GM18519 (cell line): ENCODE measurements at regions not wholly inside any gene's neighbourhood (a gene's known extent, or its start where the extent isn't known, plus 50 kb on each side); places are given as distances from the start of the nearest gene placed in this dataset.

Experiments
- ATAC-seq: cut with Tn5 transposase; IDR thresholded peaks from one replicate; pipeline ENCODE4 v1.9.1; 2021; ENCODE audit warnings: mild to moderate bottlenecking, moderate library complexity; ENCODE audit not compliant: unreplicated experiment, low FRiP score

GRCh38 chr21:32184485-32184884 lies 94.4 kb downstream of the MIS18A start:
- ATAC-seq, result no peak

DNA sequence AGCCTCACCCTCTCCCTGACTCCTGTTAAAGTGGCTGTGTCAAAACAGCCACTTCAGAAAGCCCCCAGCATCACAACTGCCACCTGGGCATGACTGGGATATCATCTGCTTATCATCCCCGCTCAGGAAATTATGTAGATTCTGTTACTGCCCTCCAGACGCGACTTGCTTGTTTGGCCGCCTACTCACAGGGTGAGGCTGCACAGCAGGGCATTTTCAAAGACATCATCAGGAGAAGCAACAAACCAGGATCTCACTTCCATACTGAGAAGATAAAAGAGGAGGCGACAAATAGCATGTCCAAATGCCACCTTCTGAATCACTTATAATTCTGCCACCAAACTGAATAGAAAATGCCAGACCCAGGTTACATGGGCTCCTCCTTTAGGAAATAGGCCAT lies 94.8 kb downstream of the MIS18A start:
- no peak for ATAC-seq

DNA sequence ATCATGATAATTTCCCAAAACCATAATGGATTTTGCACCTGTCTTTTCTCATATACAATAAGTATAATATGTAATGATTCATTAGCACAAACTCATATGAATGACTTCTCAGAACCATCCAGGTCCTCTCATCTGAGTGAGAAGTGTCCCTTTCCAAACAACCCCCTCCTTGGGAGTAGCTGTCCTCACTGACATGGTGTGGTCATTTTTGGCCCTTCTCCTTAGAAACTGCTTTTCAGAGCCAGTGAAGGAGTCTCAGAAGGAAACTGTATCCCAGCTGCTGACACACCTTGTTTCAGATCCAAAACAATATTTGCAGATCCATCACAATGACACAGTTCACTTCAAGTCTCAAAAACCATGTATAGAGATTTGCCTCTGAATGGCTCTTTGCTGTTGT lies 95.5 kb downstream of the MIS18A start:
- no peak for ATAC-seq

- no peak for ATAC-seq
These were observed 96.4 kb downstream of the MIS18A start for GRCh38 chr21:32182449-32182848.

- no peak for ATAC-seq
These were observed 97.4 kb downstream of the MIS18A start for GRCh38 chr21:32181457-32181856.

- no peak for ATAC-seq
These were observed 104.0 kb downstream of the MIS18A start for GRCh38 chr21:32174819-32175218.

DNA sequence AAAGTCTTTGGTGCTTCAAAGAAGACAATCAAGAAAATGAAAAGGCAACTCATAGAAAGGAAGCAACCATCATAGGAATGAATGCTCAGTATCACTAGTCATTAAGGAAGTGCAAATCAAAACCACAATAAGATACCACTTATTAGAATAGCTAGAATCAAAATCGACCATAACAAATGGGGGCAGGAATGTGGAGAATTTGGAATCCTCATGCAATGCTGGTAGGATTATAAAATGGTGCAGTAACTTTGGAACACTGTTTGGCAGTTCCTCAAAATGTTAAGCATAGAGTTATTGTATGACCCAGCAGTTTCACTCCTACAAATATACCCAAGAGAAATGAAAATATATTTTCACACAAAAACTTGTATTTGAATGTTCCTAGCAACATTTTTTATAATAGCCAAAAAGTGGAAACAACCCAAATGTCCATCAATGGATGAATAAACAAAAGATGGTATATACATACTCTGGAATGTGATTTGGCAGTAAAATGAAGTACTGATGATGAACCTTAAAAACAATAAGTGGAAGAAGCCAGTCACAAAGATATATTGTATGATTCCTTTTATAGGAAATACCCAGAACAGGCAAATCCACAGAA lies 105.6 kb downstream of the MIS18A start:
- ATAC-seq, result no peak

DNA sequence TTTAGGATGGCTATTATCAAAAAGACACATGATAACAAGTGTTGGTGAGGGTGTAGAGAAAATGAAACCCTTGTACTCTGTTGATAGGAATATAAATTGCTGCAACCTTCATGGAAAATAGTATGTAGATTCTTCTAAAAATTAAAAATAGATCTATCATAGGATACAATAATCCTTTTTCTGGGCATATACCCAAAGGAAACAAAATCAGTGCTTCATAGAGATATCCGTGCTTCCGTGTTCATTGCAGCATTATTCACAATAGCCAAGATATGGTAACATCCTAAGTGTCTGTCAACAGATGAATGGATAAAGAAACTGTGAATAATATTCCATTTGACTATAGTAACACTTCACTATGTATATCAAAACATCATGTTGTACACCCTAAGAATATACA lies 106.7 kb downstream of the MIS18A start:
- ATAC-seq, result no peak

DNA sequence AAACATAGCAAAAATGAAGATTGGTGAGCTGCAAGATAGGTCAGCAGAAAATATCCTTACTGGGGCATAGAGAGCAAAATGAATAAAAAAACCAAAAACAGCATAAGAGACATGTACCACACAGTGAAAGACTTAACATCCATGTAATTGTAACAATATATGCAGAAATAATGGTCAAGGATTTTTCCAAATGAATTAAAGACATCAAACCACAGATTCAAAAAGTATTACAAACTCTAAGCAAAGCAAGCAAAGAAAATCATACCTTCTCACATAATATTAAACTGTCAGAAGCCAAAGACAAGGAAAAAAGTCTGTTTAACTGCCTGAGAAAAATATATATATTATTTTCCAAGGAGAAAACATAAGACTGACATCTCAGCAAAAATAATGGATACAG lies 111.3 kb downstream of the MIS18A start:
- no peak for ATAC-seq

GRCh38 chr21:32163386-32163785 lies 115.5 kb downstream of the MIS18A start:
- no peak for ATAC-seq

- ATAC-seq, result no peak
These were observed 116.0 kb downstream of the MIS18A start for GRCh38 chr21:32162727-32163320.

- ATAC-seq, result no peak
These were observed 123.6 kb downstream of the MIS18A start for GRCh38 chr21:32155226-32155625.

GRCh38 chr21:32147041-32147440 lies 131.8 kb downstream of the MIS18A start:
- no peak for ATAC-seq

DNA sequence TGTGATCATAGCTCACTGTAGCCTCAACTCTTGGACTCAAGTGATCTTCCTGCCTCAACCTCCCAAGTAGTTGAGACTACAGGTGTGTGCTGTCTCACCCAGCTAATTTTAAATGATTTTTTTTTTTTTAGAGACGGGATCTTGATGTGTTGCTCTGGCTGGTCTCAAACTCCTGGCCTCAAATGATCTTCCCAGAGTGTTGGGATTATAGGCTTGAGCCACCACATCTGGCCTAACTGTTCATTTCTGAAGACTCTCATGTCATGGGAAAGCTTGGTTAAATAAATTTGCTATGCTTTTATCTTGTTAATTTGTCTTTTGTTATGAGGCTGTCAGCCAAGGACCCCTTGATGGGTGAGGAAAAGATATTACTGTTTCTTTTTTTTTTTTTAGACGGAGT lies 134.0 kb downstream of the MIS18A start:
- ATAC-seq, result no peak

DNA sequence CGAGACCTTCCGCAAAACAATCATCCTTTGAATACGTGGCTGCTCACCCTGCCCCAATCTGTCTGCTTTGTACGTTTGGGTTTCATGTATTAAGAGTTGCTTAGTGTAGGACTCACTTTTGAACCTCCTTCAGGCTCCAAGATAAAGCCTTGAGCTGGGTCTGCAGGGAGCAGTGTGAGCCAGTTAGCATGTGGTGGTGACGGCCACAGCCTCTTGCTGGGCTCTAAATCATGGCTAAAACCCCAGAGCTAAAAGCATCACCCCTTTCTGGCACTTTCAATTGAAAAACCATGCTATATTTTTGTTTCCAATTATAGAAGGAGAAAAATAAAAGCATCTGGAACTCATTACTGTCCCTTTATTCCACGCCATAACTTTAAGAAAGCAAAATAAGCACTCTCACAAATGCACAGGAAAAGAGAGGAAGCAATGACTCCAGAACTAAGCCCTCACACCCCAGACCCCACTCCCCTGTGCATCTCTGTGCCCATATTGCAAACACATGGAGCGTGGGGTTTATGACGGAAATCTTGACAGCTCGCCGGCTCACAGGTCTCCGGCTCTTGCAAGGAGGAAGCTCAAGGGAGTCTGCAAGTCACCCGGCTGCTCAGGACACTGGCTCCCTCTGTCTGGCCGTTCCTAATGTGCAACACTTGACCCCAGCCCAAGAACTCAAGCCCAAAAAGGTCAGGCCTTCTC lies 135.5 kb downstream of the MIS18A start:
- no peak for ATAC-seq

- ATAC-seq, result no peak
These were observed 137.6 kb downstream of the MIS18A start for GRCh38 chr21:32141318-32141633.

- no peak for ATAC-seq
These were observed 138.1 kb downstream of the MIS18A start for GRCh38 chr21:32140604-32141317.

GRCh38 chr21:32140151-32140550 lies 138.7 kb downstream of the MIS18A start:
- no peak for ATAC-seq

- ATAC-seq, result no peak
These were observed 140.2 kb downstream of the MIS18A start for GRCh38 chr21:32138658-32139057.

GRCh38 chr21:32137931-32138330 lies 140.9 kb downstream of the MIS18A start:
- no peak for ATAC-seq

DNA sequence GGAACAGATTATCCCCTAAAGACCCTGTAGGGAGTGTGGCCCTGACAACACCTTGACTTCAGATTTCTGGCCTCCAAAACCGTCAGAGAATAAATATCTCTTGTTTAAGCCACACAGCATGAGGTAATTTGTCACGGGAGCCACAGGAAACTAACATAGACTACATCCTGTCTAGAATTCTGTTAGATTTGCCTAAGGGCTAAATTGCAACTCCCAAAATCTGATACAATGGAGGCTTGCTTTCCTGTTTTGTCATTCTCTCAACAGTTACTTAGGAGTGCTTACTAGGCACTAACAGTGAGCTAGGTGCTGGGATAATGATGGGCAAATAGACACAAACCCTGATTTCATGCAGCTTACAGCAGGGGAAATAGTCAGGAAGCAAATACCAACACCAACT lies 141.6 kb downstream of the MIS18A start:
- no peak for ATAC-seq

DNA sequence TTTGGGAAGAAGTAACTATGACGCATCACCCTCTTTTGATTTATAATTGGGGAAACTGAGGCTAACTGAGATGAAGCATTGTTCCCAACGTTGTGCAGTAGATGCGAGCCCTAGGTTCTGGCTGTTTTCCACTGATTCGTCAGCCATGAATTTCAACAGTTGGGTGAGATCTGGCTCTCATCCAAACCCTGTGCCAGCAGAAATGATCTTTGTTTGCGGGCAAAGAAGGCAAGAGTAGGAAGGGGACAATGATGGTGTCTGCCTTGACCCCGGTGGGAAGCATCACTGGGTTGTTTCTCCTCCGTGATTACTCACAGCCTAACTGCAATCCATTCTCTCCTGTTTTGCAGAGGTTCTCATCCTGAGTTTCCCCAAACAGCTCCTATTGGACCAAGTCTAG lies 142.3 kb downstream of the MIS18A start:
- ATAC-seq, result no peak
